SKM-1 treated with dmso at 0.1 percent for 144 hours (cell line): ENCODE measurements at regions not wholly inside any gene's neighbourhood (a gene's known extent, or its start where the extent isn't known, plus 50 kb on each side); places are given as distances from the start of the nearest gene placed in this dataset.
A peak's percentile ranks its signal among the peaks of the same experiment; 100 is the strongest.
"Not testable (repeated sequence)": the region's sequence is repeated elsewhere in the genome, so short reads cannot be mapped to it uniquely, and the experiment has no call there.

Source experiments
- DNase-seq: peaks from one replicate; lab custom pipeline; 2025; ENCODE audit not compliant: unreplicated experiment; lab: John Stamatoyannopoulos, UW

GRCh38 chr4:82248903-82249632 is 124.7 kb downstream of the HNRNPD start:
- no peak for DNase-seq

GRCh38 chr4:82247629-82248028 is 126.2 kb downstream of the HNRNPD start:
- DNase-seq = no peak

- DNase-seq = no peak
Observed at GRCh38 chr4:82247171-82247570, 126.6 kb downstream of the HNRNPD start.

GRCh38 chr4:82241534-82241933 is 132.3 kb downstream of the HNRNPD start:
- DNase-seq = no peak

GRCh38 chr4:82240410-82240809 is 133.4 kb downstream of the HNRNPD start:
- DNase-seq = no peak

- not testable (repeated sequence) for DNase-seq
Observed at GRCh38 chr4:82237142-82237541, 136.6 kb downstream of the HNRNPD start.

GRCh38 chr4:82235346-82235745 is 138.4 kb downstream of the HNRNPD start:
- DNase-seq = no peak

GRCh38 chr4:82232891-82233290 is 140.9 kb downstream of the HNRNPD start:
- no peak for DNase-seq

GRCh38 chr4:82231806-82232205 is 142.0 kb downstream of the HNRNPD start:
- no peak for DNase-seq

GRCh38 chr4:82230306-82230705 is 143.5 kb downstream of the HNRNPD start:
- peak; percentile 6 for DNase-seq

GRCh38 chr4:82225030-82225429 is 148.8 kb downstream of the HNRNPD start:
- DNase-seq = no peak

- DNase-seq = peak; percentile 94
Observed at GRCh38 chr4:82223715-82224114, 150.1 kb downstream of the HNRNPD start.

GRCh38 chr4:82219346-82219745 is 154.4 kb downstream of the HNRNPD start:
- DNase-seq = no peak

- DNase-seq = peak; percentile 14
Observed at GRCh38 chr4:82217986-82218715, 155.6 kb downstream of the HNRNPD start.

GRCh38 chr4:82216219-82216618 is 157.6 kb downstream of the HNRNPD start:
- DNase-seq = no peak

GRCh38 chr4:82215800-82216199 is 158.0 kb downstream of the HNRNPD start:
- DNase-seq = no peak

GRCh38 chr4:82215039-82215438 is 158.8 kb downstream of the HNRNPD start:
- no peak for DNase-seq

- DNase-seq = no peak
Observed at GRCh38 chr4:82213485-82214417, 160.0 kb downstream of the HNRNPD start.

GRCh38 chr4:82201805-82202641 is 171.8 kb downstream of the HNRNPD start:
- DNase-seq = peak; percentile 40

GRCh38 chr4:82201303-82201702 is 172.5 kb downstream of the HNRNPD start:
- no peak for DNase-seq

- DNase-seq = no peak
Observed at GRCh38 chr4:82200046-82200445, 173.7 kb downstream of the HNRNPD start.
